NT2/D1 (cell line): ENCODE measurements at regions not wholly inside any gene's neighbourhood (a gene's known extent, or its start where the extent isn't known, plus 50 kb on each side); places are given as distances from the start of the nearest gene placed in this dataset.

Experiments used
- SUZ12 ChIP-seq: IDR thresholded peaks from 2 replicates; pipeline ENCODE4 v1.6.1; 2011; ENCODE audit not compliant: insufficient read length, insufficient read depth; ENCODE audit errors: extremely low read depth
- YY1 ChIP-seq: IDR thresholded peaks from 2 replicates; pipeline ENCODE4 v1.6.1; 2011; ENCODE audit not compliant: insufficient read length, insufficient read depth
- ZNF274 ChIP-seq: IDR thresholded peaks from 2 replicates; pipeline ENCODE4 v1.6.1; 2011; ENCODE audit warnings: mild to moderate bottlenecking, low read depth, low read length

GRCh38 chr11:134783234-134783633 is 371.2 kb upstream of the B3GAT1 start:
- TF ChIP-seq ZNF274 = no peak
- no peak for TF ChIP-seq YY1
- no peak for TF ChIP-seq SUZ12
